NCI-H1694 treated with DMSO at 0.1 percent for 48 hours (cell line): ENCODE measurements at regions not wholly inside any gene's neighbourhood (a gene's known extent, or its start where the extent isn't known, plus 50 kb on each side); places are given as distances from the start of the nearest gene placed in this dataset.

Experiments used
- DNase-seq: peaks from one replicate; lab custom pipeline; 2025; lab: John Stamatoyannopoulos, UW

DNA sequence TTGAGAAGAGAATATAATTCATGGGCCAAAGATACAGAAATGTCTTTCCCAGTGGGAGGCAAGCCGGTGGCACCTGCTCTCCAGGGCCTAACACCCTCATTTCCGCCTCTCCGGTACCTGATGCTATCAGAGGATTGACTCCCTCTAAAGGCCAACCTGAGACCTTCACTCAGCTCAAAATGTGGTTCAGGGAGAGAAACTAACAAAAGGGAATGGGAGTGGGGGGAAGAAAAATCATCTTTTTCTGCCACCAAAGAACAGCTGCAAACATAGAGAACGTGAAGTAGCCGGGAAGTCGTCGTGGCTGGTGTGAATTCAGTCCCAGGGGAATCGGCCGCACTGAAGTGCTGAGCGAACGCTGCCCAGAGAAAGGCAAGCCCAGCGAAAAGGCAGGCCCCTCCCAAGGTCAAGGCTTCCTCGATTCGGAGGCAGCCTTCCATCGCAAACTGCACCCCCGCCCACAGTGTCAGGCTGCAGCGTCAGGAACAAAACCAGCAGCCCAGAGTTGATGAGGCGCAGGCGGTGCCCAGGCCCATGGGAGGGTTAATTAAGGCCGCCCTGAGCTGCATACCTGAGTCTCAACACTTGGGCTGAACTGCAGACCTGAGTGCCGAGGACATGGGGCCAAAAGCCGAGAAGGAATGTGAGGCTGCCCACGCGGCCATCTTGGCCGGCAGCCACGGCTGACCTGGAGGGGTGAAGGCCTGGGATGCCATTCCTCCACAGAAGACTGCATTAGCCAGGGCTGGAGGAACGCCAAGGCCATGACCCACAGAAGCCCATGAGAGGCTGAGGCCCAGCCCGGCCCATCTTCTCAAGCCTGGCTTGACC is 160.2 kb downstream of the PSMG1 start:
- DNase-seq: no peak

DNA sequence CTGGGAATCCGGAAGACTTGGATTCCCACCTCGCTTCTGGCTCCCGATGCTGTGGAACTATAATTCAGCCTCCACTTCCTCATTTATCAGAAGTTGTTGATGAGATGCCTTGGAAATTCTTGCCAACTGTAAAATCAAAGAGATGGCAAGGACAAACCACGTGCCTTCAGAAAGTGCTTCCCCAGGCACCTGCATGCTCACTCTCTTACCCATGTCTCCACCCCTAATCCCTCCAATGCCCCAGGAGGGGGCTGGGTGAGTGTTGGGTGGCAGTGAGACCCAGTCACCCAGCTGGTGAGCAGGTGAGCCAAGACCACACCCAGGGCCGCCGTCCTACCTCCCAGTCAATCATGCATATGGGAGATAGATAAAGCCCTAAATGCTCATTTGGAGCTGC is 160.8 kb downstream of the PSMG1 start:
- no peak for DNase-seq

DNA sequence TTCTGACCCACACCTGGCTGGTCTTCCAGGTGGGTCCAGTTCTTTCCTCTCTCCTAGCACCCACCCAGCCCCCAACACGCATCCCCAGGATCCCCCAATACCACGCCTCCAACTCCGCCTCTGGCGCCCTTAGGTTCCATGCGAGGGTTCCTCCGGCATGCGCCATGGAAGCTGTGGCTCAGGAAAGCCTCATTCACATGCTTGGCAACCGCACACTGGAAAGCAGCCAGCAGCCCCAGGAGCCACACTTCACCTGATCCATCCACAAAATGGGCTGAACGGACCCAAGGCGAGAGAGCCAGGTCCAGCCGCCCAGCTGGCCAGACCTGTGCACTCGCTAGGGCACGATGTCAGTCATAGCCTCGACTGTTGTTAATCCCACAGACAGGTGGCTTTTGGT is 161.2 kb downstream of the PSMG1 start:
- no peak for DNase-seq

DNA sequence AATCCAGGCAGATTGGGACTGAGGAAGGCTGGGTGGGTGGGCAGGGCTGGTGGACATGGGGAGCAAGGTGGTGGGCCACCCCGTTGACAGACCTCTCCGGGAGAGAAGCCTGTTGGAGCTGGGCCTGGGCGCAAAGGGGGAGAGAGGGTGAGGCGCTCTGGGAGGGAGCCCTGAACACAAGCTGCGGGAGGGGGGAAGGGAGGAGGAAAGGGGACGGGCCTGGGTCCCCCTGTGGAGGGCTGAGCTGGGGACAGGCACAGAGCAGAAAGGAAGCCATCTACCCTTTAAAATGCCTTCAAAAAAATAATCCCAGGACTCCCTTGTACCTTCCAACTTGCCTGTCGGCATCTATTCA is 161.8 kb downstream of the PSMG1 start:
- no peak for DNase-seq

DNA sequence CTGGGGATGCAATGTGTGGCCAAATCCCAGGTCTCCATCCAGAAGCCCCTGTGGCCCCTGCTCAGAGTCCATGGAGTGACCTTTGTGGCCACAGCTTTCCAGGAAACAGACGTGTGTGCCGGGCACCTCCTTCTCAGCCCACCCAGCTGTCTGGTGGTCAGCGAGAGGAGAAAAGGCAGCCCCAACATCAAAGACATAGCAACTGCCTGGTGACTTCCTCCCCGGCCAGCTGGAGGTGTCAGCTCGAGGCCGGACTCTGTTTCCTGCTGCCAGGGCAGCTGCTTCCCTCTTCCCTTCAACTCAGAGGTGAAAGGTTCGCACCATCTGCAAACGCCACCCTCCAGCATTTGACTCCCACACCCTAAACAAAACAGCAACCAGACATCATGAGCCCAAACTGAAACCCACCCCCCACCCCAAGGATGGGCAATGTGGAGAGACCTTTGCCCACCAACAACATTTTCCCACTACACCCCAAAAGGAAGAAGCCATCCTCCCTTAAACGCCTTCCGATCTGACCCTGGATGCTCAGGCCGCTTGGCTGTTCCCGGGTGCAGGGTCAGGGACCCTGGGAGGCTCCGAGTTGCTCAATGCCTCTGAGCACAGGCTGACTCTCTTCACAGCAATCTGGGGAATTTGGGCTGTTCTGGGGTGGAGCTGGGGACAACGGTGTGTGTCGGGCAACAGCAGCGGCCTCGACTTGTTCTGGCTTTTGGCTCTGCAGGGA is 162.3 kb downstream of the PSMG1 start:
- DNase-seq: no peak

GRCh38 chr21:39018730-39019129 is 164.5 kb downstream of the PSMG1 start:
- no peak for DNase-seq

- DNase-seq: no peak
Observed at GRCh38 chr21:39016740-39017315, 166.4 kb downstream of the PSMG1 start.

DNA sequence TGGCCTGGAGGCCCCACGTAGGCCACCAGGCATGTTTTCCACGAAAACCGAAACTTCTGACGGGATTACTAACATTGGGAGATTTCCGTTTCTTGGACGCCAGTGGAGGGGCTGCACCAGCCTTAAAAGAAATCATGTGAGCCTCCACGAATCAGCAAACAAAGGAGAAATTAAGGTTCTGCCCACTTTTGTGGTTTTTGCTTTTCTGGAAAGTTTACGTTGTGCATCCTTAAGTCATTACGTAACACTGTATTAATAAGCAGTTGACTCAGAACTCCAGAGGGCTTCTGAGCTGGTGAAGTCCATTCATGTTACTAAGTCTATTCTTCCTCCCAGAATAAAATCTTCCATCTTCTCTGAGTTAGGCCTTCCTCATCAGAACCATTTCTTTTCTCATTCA is 168.5 kb downstream of the PSMG1 start:
- DNase-seq: no peak

DNA sequence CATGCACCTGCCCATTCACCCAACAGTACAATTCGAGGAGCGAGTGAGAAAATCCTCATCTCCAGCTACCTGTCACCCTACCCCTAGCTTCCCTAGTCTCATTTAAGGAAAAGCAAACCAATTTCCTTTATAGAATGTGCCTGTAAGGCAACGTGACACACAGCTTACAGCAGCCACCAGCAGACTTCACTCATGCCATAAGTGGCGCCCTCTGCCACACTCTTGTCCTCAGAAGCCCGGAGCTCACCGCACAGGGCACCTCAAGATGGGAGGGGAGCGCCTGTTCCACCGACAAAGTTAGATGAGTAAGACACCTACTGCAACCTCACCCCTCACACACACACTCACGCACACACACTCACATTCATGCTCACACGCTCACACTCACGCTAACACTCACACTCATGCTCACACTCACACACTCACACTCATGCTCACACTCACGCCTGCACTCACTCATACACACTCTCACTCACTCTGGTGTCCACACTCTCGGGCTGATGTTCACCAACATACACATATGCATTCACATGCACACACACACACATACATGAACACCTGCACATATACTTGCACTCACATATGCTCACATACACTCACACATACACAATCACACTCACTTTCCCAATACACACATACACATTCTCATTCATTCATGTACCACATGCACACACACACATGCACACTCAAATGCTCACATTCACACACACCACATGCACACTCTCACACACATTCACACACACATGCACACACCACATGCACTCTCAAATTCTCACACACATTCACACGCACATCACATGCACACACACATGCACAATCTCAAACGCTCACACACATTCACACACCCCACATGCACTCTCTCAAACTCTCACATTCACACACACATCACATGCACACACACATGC is 170.7 kb downstream of the PSMG1 start:
- DNase-seq: no peak

- no peak for DNase-seq
Observed at GRCh38 chr21:39011911-39012310, 171.3 kb downstream of the PSMG1 start.

- no peak for DNase-seq
Observed at GRCh38 chr21:39010629-39011404, 172.4 kb downstream of the PSMG1 start.

GRCh38 chr21:39009587-39010225 is 173.5 kb downstream of the PSMG1 start:
- no peak for DNase-seq

GRCh38 chr21:39007985-39008384 is 175.3 kb downstream of the PSMG1 start:
- DNase-seq: no peak

DNA sequence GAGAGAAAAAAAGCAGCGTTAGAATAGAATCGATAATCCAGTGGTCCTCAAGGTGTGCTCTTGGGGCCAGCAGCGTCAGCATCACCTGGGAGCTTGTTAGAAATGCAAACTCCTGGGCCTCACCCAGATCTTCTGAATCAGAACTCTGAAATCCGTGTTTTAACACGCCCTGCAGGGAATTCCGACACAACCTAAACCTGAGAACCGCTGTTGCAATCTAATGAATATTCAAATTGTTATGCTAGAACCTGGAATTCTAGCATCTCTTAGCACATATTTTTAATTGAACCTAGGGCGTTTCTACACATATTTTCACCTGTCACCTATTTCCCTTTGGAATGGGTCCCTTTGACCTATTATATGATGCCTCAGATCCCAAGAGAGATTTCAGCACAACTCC is 175.7 kb downstream of the PSMG1 start:
- no peak for DNase-seq

DNA sequence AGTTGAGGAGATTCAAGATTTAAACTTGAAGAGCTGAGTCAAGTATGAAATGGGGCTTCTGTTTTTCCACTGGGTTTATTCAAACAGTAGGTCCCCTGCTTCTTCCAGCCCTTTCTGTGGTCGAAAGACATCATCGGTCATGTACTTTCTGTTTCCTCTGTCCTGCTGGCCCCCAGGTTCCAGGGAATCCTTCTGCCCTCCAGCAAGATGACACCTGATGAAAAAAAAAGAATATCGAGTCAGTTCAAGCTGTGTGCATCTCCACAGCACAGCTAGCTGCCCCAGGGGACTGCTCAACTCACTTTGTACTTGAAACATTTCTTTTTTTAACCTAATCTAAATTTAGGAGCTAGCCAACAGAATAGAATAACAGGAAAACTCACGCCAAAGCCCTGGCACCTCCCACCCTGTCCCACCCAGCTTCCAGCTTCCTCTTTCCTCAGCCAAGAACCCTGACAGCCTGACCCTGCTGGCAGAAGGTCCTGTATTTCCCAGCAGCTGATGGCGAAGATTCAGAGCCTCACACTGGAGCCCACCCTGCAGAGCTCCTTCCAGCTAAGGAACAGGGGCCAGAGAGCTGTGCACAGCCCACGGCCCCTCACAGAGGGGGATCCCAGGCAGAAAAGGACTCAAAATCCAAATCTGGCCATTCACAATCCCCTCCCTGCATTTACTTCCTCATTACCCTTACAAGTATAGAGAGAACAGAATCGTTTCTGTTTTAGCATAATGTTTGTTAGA is 176.5 kb downstream of the PSMG1 start:
- DNase-seq: no peak

DNA sequence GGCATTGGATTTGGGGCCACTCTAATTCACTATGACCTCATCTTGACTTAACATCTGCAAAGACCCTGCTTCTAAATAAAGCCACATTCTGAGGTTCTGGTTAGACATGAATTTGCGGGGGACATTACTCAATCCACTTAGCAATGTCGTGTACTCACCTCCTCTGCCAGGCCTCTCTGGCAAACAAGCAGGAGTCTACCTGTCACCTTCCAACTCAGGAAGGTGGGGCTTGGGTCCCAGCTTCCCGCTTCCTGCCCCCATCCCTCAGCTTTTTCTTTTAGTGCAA is 177.8 kb downstream of the PSMG1 start:
- DNase-seq: no peak

GRCh38 chr21:39004634-39005501 is 178.4 kb downstream of the PSMG1 start:
- DNase-seq: no peak

GRCh38 chr21:39003982-39004633 is 179.1 kb downstream of the PSMG1 start:
- no peak for DNase-seq

DNA sequence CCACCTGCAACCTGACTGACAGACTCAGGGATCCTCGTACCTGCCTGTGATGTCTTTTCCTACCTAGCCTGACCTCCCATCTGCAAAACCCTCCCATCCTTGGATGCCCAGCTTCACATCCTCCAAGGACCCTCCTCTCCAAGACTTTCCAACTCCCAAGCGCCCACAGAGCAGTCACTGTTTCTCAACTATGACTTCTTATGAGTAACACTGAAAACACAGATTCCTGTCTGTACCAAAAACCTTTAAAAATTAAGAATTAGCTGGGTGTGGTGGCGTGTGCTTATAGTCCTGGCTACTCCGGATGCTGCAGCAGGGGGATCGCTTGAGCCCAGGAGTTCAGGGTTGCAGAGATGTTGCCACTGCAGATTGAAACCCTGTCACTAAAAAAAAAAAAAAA is 181.9 kb downstream of the PSMG1 start:
- no peak for DNase-seq
